GM19372 (cell line): ENCODE measurements at regions not wholly inside any gene's neighbourhood (a gene's known extent, or its start where the extent isn't known, plus 50 kb on each side); places are given as distances from the start of the nearest gene placed in this dataset.
"Not testable (repeated sequence)": the region's sequence is repeated elsewhere in the genome, so short reads cannot be mapped to it uniquely, and the experiment has no call there.

Experiments used
- ATAC-seq: cut with Tn5 transposase; IDR thresholded peaks from one replicate; pipeline ENCODE4 v1.9.1; 2021; ENCODE audit warnings: mild to moderate bottlenecking, low read depth, moderate library complexity; ENCODE audit not compliant: unreplicated experiment

GRCh38 chr5:158607088-158607487 lies 492.6 kb downstream of the EBF1 start:
- no peak for ATAC-seq

- no peak for ATAC-seq
Measured at GRCh38 chr5:158606233-158606632, 493.5 kb downstream of the EBF1 start.

GRCh38 chr5:158602981-158603380 lies 496.7 kb downstream of the EBF1 start:
- ATAC-seq: no peak

GRCh38 chr5:158601118-158601517 lies 498.6 kb downstream of the EBF1 start:
- no peak for ATAC-seq

- ATAC-seq: no peak
Measured at GRCh38 chr5:158600679-158601078, 499.0 kb downstream of the EBF1 start.

GRCh38 chr5:158599157-158599556 lies 500.6 kb downstream of the EBF1 start:
- ATAC-seq: no peak

- ATAC-seq: no peak
Measured at GRCh38 chr5:158594595-158595242, 505.0 kb downstream of the EBF1 start.

GRCh38 chr5:158593925-158594324 lies 505.8 kb downstream of the EBF1 start:
- no peak for ATAC-seq

GRCh38 chr5:158591301-158591863 lies 508.3 kb downstream of the EBF1 start:
- no peak for ATAC-seq

GRCh38 chr5:158590746-158591300 lies 508.9 kb downstream of the EBF1 start:
- no peak for ATAC-seq

- no peak for ATAC-seq
Measured at GRCh38 chr5:158589939-158590338, 509.8 kb downstream of the EBF1 start.

GRCh38 chr5:158588617-158589016 lies 511.1 kb downstream of the EBF1 start:
- no peak for ATAC-seq

GRCh38 chr5:158586054-158586453 lies 513.7 kb downstream of the EBF1 start:
- no peak for ATAC-seq

GRCh38 chr5:158582669-158583068 lies 517.0 kb downstream of the EBF1 start:
- ATAC-seq: not testable (repeated sequence)

GRCh38 chr5:158573829-158574228 lies 525.9 kb downstream of the EBF1 start:
- ATAC-seq: no peak

GRCh38 chr5:158570502-158570901 lies 529.2 kb downstream of the EBF1 start:
- no peak for ATAC-seq

- ATAC-seq: no peak
Measured at GRCh38 chr5:158569534-158569933, 530.2 kb downstream of the EBF1 start.

GRCh38 chr5:158565017-158565789 lies 534.5 kb downstream of the EBF1 start:
- no peak for ATAC-seq

- ATAC-seq: no peak
Measured at GRCh38 chr5:158563760-158564390, 535.8 kb downstream of the EBF1 start.

- ATAC-seq: no peak
Measured at GRCh38 chr5:158561562-158562190, 538.0 kb downstream of the EBF1 start.

- peak; percentile 90 for ATAC-seq
Measured at GRCh38 chr5:158560170-158560569, 539.5 kb downstream of the EBF1 start.
